ENCODE measurements at regions not wholly inside any gene's neighbourhood (a gene's known extent, or its start where the extent isn't known, plus 50 kb on each side); places are given as distances from the start of the nearest gene placed in this dataset.
"Not testable (repeated sequence)": the region's sequence is repeated elsewhere in the genome, so short reads cannot be mapped to it uniquely, and the experiment has no call there.

DNA sequence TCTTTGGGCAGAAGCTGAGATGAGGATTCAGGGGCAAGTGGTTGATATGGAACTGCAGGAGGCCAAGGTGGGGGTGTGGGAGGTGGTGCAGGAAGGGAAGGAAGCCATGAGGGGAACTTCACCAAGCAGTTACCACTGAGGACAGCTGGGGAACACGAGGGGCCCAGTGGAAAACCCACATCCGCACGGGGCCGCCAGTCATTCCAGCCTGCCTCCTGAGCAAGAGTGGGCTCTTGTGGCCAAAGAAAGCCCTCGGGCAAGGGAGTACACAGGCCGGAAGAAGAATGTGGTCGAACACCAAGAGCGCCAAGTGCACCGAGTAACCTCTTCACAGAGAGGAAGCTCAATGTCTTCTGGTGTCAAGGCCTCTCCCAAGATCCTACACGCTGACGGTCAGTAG, 252.2 kb upstream of the FOXN3 start:
- Histone ChIP-seq H3K9ac (ENCODE audit: low read length) (no peak overlapping the region), H3K9me3 (ENCODE audit: low read length) (no peaks in the 10 kb centered on the region), H3K36me3 (ENCODE audit: insufficient read depth, low read length) (no peaks in the 10 kb centered on the region), H3K9me2 (ENCODE audit: low read depth, low read length) (no peaks in the 10 kb centered on the region), H3K27ac (ENCODE audit: low read depth, low read length, poor library complexity, severe bottlenecking) (no peak overlapping the region), H3K4me3 (ENCODE audit: low read depth, low read length, poor library complexity, severe bottlenecking) (no peak overlapping the region), H2AFZ (ENCODE audit: low read length) (no peak overlapping the region), H3K79me2 (ENCODE audit: insufficient read depth, low read length) (no peaks in the 10 kb centered on the region), H3K27me3 (ENCODE audit: insufficient read depth, low read length) (no peaks in the 10 kb centered on the region), H3K4me1 (ENCODE audit: insufficient read depth, low read length, severe bottlenecking) (no peaks in the 10 kb centered on the region), H4K20me1 (ENCODE audit: insufficient read depth, low read length) (no peaks in the 10 kb centered on the region), H3K4me2 (ENCODE audit: low read length) (no peak overlapping the region), H3F3A (ENCODE audit: insufficient read depth, low read length) (no peaks in the 10 kb centered on the region)
- no peak for TF ChIP-seq EZH2 (IDR thresholded peaks at IDR 0.05; ENCODE audit: borderline replicate concordance, low read length)
- TF ChIP-seq, protein P1, sequence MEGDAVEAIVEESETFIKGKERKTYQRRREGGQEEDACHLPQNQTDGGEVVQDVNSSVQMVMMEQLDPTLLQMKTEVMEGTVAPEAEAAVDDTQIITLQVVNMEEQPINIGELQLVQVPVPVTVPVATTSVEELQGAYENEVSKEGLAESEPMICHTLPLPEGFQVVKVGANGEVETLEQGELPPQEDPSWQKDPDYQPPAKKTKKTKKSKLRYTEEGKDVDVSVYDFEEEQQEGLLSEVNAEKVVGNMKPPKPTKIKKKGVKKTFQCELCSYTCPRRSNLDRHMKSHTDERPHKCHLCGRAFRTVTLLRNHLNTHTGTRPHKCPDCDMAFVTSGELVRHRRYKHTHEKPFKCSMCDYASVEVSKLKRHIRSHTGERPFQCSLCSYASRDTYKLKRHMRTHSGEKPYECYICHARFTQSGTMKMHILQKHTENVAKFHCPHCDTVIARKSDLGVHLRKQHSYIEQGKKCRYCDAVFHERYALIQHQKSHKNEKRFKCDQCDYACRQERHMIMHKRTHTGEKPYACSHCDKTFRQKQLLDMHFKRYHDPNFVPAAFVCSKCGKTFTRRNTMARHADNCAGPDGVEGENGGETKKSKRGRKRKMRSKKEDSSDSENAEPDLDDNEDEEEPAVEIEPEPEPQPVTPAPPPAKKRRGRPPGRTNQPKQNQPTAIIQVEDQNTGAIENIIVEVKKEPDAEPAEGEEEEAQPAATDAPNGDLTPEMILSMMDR (IDR thresholded peaks at IDR 0.05; ENCODE audit: low read length): no peak

DNA sequence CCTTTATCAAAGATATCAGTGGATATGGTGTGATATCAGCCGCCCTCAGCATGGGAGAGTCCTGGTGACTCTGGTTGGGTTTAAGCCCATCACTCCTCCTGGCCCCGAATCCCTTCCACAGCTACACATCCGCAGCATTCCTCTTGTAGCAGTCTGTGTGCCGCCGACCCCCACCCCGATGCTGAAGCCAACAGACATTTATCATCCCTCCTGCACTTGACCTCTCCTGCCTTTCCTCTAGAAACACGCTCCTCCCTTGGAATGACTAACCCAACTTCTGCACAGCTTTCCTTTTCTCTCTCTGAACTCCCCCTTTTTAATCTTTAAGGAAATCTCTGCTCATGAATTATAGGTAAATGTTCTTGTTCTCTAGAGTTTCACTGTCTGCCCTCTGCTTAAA, 250.9 kb upstream of the FOXN3 start:
- no peaks in the 10 kb centered on the region for H3K79me2 ChIP-seq (ENCODE audit: insufficient read depth, low read length)
- H3K27me3 ChIP-seq (ENCODE audit: insufficient read depth, low read length): no peaks in the 10 kb centered on the region
- no peak overlapping the region for H3K4me2 ChIP-seq (ENCODE audit: low read length)
- H2AFZ ChIP-seq (ENCODE audit: low read length): no peak overlapping the region
- H3F3A ChIP-seq (ENCODE audit: insufficient read depth, low read length): no peaks in the 10 kb centered on the region
- no peaks in the 10 kb centered on the region for H3K9me3 ChIP-seq (ENCODE audit: low read length)
- no peaks in the 10 kb centered on the region for H3K9me2 ChIP-seq (ENCODE audit: low read depth, low read length)
- TF ChIP-seq, protein P1 (IDR thresholded peaks at IDR 0.05; ENCODE audit: low read length): no peak
- TF ChIP-seq EZH2 (IDR thresholded peaks at IDR 0.05; ENCODE audit: borderline replicate concordance, low read length): no peak
- H3K4me1 ChIP-seq (ENCODE audit: insufficient read depth, low read length, severe bottlenecking): no peaks in the 10 kb centered on the region
- H3K27ac ChIP-seq (ENCODE audit: low read depth, low read length, poor library complexity, severe bottlenecking): no peak overlapping the region
- no peaks in the 10 kb centered on the region for H3K36me3 ChIP-seq (ENCODE audit: insufficient read depth, low read length)
- no peak overlapping the region for H3K9ac ChIP-seq (ENCODE audit: low read length)
- H4K20me1 ChIP-seq (ENCODE audit: insufficient read depth, low read length): no peaks in the 10 kb centered on the region
- H3K4me3 ChIP-seq (ENCODE audit: low read depth, low read length, poor library complexity, severe bottlenecking): no peak overlapping the region

DNA sequence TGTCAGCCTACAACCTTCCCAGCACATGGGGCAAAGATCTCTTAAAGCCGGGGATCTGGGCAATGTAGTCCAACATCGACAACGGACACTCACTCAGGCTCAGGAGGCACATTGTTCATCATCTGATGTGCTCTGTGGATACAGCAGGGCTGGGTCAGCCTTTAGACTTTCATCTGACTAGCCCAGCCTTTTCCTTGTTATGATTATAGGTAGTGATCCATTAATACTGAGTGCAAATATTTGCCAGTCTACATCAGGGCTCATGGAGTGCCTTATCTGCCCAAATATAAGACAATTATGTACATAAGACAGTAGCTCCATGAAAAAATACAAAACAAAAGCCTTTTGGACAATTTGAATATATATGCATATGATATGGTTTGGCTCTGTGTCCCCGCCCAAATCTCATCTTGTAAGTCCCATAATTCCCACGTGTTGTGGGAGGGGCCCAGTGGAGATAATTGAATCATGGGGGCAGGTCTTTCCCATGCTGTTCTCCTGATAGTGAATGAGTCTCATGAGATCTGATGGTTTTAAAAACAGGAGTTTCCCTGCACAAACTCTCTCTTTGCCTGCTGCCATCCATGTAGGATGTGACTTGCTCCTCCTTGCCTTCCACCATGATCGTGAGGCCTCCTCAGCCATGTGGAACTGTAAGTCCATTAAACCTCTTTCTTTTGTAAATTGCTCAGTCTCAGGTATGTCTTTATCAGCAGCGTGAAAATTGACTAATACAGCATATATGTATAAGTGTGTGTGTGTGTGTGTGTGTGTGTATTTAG, 248.5 kb upstream of the FOXN3 start:
- not testable (repeated sequence) for H3K9me3 ChIP-seq (ENCODE audit: low read length); H4K20me1 ChIP-seq (ENCODE audit: insufficient read depth, low read length); H2AFZ ChIP-seq (ENCODE audit: low read length); H3K4me2 ChIP-seq (ENCODE audit: low read length); H3F3A ChIP-seq (ENCODE audit: insufficient read depth, low read length); H3K9ac ChIP-seq (ENCODE audit: low read length); H3K36me3 ChIP-seq (ENCODE audit: insufficient read depth, low read length); H3K27ac ChIP-seq (ENCODE audit: low read depth, low read length, poor library complexity, severe bottlenecking); H3K9me2 ChIP-seq (ENCODE audit: low read depth, low read length); H3K79me2 ChIP-seq (ENCODE audit: insufficient read depth, low read length); H3K4me3 ChIP-seq (ENCODE audit: low read depth, low read length, poor library complexity, severe bottlenecking); H3K4me1 ChIP-seq (ENCODE audit: insufficient read depth, low read length, severe bottlenecking); H3K27me3 ChIP-seq (ENCODE audit: insufficient read depth, low read length)

DNA sequence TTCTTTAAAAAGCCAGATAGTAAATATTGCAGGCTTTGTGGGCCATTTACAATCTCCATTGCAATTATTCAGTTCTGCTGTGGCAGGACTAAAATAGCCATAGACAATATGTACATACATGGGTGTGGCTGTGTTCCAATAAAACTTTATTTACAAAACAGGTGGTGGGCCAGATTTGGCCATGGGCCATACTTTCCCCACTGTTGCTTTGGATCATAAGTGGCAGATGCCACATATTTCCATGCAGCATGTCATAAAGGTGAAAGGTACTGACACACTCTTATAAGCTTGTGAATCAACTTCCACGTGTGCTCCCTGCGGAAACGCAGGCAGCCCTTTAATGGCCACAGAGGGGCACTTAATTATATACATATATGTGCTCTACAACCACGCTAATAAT, 244.4 kb upstream of the FOXN3 start:
- Histone ChIP-seq H3K79me2 (ENCODE audit: insufficient read depth, low read length) (no peaks in the 10 kb centered on the region), H3K4me2 (ENCODE audit: low read length) (no peak overlapping the region), H2AFZ (ENCODE audit: low read length) (no peak overlapping the region), H3K9ac (ENCODE audit: low read length) (no peak overlapping the region), H3K4me1 (ENCODE audit: insufficient read depth, low read length, severe bottlenecking) (no peaks in the 10 kb centered on the region), H3K27me3 (ENCODE audit: insufficient read depth, low read length) (no peaks in the 10 kb centered on the region), H3K27ac (ENCODE audit: low read depth, low read length, poor library complexity, severe bottlenecking) (no peak overlapping the region), H3K4me3 (ENCODE audit: low read depth, low read length, poor library complexity, severe bottlenecking) (no peak overlapping the region), H3K9me2 (ENCODE audit: low read depth, low read length) (no peaks in the 10 kb centered on the region), H3K36me3 (ENCODE audit: insufficient read depth, low read length) (no peaks in the 10 kb centered on the region), H3K9me3 (ENCODE audit: low read length) (no peaks in the 10 kb centered on the region), H3F3A (ENCODE audit: insufficient read depth, low read length) (no peaks in the 10 kb centered on the region), H4K20me1 (ENCODE audit: insufficient read depth, low read length) (no peaks in the 10 kb centered on the region)
- TF ChIP-seq EZH2 (IDR thresholded peaks at IDR 0.05; ENCODE audit: borderline replicate concordance, low read length): no peak
- TF ChIP-seq, protein P1 (IDR thresholded peaks at IDR 0.05; ENCODE audit: low read length): no peak

DNA sequence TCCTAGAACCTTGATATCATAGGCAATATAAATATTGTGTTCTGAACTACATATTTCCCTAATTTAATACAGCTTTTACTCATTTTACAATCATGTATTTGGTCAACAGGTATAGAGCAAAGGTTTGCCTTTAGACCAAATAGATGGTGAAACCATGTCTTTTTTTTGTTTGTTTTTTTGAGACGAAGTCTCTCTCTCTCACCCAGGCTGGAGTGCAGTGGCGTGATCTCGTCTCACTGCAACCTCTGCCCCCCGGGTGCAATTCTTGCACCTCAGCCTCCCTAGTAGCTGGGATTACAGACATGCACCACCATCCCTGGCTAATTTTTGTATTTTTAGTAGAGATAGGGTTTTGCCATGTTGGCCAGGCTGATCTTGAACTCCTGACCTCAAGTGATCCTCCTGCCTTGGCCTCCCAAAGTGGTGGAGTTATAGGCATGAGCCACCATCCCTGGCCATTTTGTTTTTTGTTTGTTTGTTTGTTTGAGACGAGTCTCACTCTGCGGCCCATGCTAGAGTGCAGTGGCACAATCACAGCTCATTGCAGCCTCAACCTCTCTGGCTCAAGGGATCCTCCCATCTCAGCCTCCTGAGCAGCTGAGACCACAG, 243.7 kb upstream of the FOXN3 start:
- H3K4me3 ChIP-seq (ENCODE audit: low read depth, low read length, poor library complexity, severe bottlenecking); H3K27me3 ChIP-seq (ENCODE audit: insufficient read depth, low read length); H3K27ac ChIP-seq (ENCODE audit: low read depth, low read length, poor library complexity, severe bottlenecking); H4K20me1 ChIP-seq (ENCODE audit: insufficient read depth, low read length); H3K4me2 ChIP-seq (ENCODE audit: low read length); H3K9me2 ChIP-seq (ENCODE audit: low read depth, low read length); H3K36me3 ChIP-seq (ENCODE audit: insufficient read depth, low read length); H2AFZ ChIP-seq (ENCODE audit: low read length); H3K4me1 ChIP-seq (ENCODE audit: insufficient read depth, low read length, severe bottlenecking); H3K9me3 ChIP-seq (ENCODE audit: low read length); H3F3A ChIP-seq (ENCODE audit: insufficient read depth, low read length); H3K79me2 ChIP-seq (ENCODE audit: insufficient read depth, low read length); H3K9ac ChIP-seq (ENCODE audit: low read length): not testable (repeated sequence)

All from OCI-LY1 (cell line).